ENCODE measurements at regions not wholly inside any gene's neighbourhood (a gene's known extent, or its start where the extent isn't known, plus 50 kb on each side); places are given as distances from the start of the nearest gene placed in this dataset.

- H3K27me3 ChIP-seq (ENCODE audit: control insufficient read depth in 2 of 2, insufficient read depth in 2 of 2, low read length in 2 of 2), result no peaks in the 10 kb centered on the region
- Mint-ChIP-seq H3K36me3 (peaks cover 0 to 4% (median 0%) of the 10 kb centered on the region in 5 donors), H3K9me3 (peaks cover 0 to 5% (median 0%) of the 10 kb centered on the region in 11 donors), H3K4me3 (no peak overlapping the region), H3K27ac (no peak overlapping the region), H3K27me3 (peaks cover 0 to 3% (median 0%) of the 10 kb centered on the region in 5 donors), H3K4me1 (peaks cover 0 to 6% (median 5%) of the 10 kb centered on the region in 7 donors)
- no peak overlapping the region for H3K27ac ChIP-seq (ENCODE audit: low read depth, low read length)
- no peaks in the 10 kb centered on the region for H3K36me3 ChIP-seq (ENCODE audit: control insufficient read depth in 2 of 3, insufficient read depth in 3 of 3, low read length in 3 of 3)
- H3K4me1 ChIP-seq (ENCODE audit: control insufficient read depth in 2 of 2, insufficient read depth in 2 of 2, low read length in 2 of 2), result no peaks in the 10 kb centered on the region
- H3K4me3 ChIP-seq (ENCODE audit: low read length), result no peak overlapping the region
- intact Hi-C loops (cut with micrococcal nuclease), result no loop called here
- ChIA-PET CTCF (no interaction called here), POLR2A (no interaction called here)
- DNase-seq (no peak), ATAC-seq (no peak)
- H3K9me3 ChIP-seq (ENCODE audit: control insufficient read depth in 2 of 3, low read length in 3 of 3), result no peaks in the 10 kb centered on the region
These were observed 168.9 kb downstream of the RAP2B start for GRCh38 chr3:153330901-153331300.

- no peaks in the 10 kb centered on the region for H3K4me1 ChIP-seq (ENCODE audit: control insufficient read depth in 2 of 2, insufficient read depth in 2 of 2, low read length in 2 of 2)
- ChIA-PET POLR2A (no interaction called here), CTCF (no interaction called here)
- no peak overlapping the region for H3K27ac ChIP-seq (ENCODE audit: low read depth, low read length)
- no peak overlapping the region for H3K27ac Mint-ChIP-seq
- no peaks in the 10 kb centered on the region for H3K27me3 ChIP-seq (ENCODE audit: control insufficient read depth in 2 of 2, insufficient read depth in 2 of 2, low read length in 2 of 2)
- no peak for ATAC-seq
- H3K4me1 Mint-ChIP-seq, result peaks cover 0 to 6% (median 5%) of the 10 kb centered on the region in 7 donors
- no peaks in the 10 kb centered on the region for H3K9me3 Mint-ChIP-seq
- no peak overlapping the region for H3K4me3 Mint-ChIP-seq
- no peak overlapping the region for H3K4me3 ChIP-seq (ENCODE audit: low read length)
- intact Hi-C loops (cut with micrococcal nuclease), result no loop called here
- no peaks in the 10 kb centered on the region for H3K36me3 Mint-ChIP-seq
- no peak for DNase-seq
- no peaks in the 10 kb centered on the region for H3K36me3 ChIP-seq (ENCODE audit: control insufficient read depth in 2 of 3, insufficient read depth in 3 of 3, low read length in 3 of 3)
- peaks cover 0 to 3% (median 0%) of the 10 kb centered on the region in 5 donors for H3K27me3 Mint-ChIP-seq
- H3K9me3 ChIP-seq (ENCODE audit: control insufficient read depth in 2 of 3, low read length in 3 of 3), result no peaks in the 10 kb centered on the region
These were observed 169.7 kb downstream of the RAP2B start for GRCh38 chr3:153331676-153332075.

GRCh38 chr3:153334558-153334957 is 172.5 kb downstream of the RAP2B start:
- no peaks in the 10 kb centered on the region for H3K9me3 ChIP-seq (ENCODE audit: control insufficient read depth in 2 of 3, low read length in 3 of 3)
- no peak for DNase-seq
- H3K36me3 ChIP-seq (ENCODE audit: control insufficient read depth in 2 of 3, insufficient read depth in 3 of 3, low read length in 3 of 3), result no peaks in the 10 kb centered on the region
- H3K27ac Mint-ChIP-seq, result no peak overlapping the region
- ChIA-PET POLR2A (no interaction called here), CTCF (no interaction called here)
- no peaks in the 10 kb centered on the region for H3K27me3 ChIP-seq (ENCODE audit: control insufficient read depth in 2 of 2, insufficient read depth in 2 of 2, low read length in 2 of 2)
- no peak overlapping the region for H3K27ac ChIP-seq (ENCODE audit: low read depth, low read length)
- H3K9me3 Mint-ChIP-seq, result no peaks in the 10 kb centered on the region
- no peak overlapping the region for H3K4me3 ChIP-seq (ENCODE audit: low read length)
- no peaks in the 10 kb centered on the region for H3K4me1 ChIP-seq (ENCODE audit: control insufficient read depth in 2 of 2, insufficient read depth in 2 of 2, low read length in 2 of 2)
- H3K36me3 Mint-ChIP-seq, result no peaks in the 10 kb centered on the region
- no peak for ATAC-seq
- H3K4me3 Mint-ChIP-seq, result no peak overlapping the region
- H3K27me3 Mint-ChIP-seq, result peaks cover 0 to 7% (median 0%) of the 10 kb centered on the region in 5 donors
- peaks cover 0 to 11% (median 5%) of the 10 kb centered on the region in 7 donors for H3K4me1 Mint-ChIP-seq
- intact Hi-C loops (cut with micrococcal nuclease), result no loop called here

GRCh38 chr3:153337369-153337768 is 175.3 kb downstream of the RAP2B start:
- H3K4me3 ChIP-seq (ENCODE audit: low read length), result no peak overlapping the region
- DNase-seq, result no peak
- Mint-ChIP-seq H3K36me3 (peaks cover 0 to 10% (median 0%) of the 10 kb centered on the region in 5 donors), H3K27me3 (peaks cover 0 to 5% (median 0%) of the 10 kb centered on the region in 5 donors), H3K4me1 (peaks cover 0 to 11% (median 5%) of the 10 kb centered on the region in 7 donors), H3K9me3 (peaks cover 0 to 14% (median 7%) of the 10 kb centered on the region in 11 donors), H3K27ac (no peak overlapping the region), H3K4me3 (no peak overlapping the region)
- POLR2A ChIA-PET, result no interaction called here
- no peaks in the 10 kb centered on the region for H3K9me3 ChIP-seq (ENCODE audit: control insufficient read depth in 2 of 3, low read length in 3 of 3)
- ATAC-seq, result no peak
- H3K36me3 ChIP-seq (ENCODE audit: control insufficient read depth in 2 of 3, insufficient read depth in 3 of 3, low read length in 3 of 3), result no peaks in the 10 kb centered on the region
- no peaks in the 10 kb centered on the region for H3K27me3 ChIP-seq (ENCODE audit: control insufficient read depth in 2 of 2, insufficient read depth in 2 of 2, low read length in 2 of 2)
- no peaks in the 10 kb centered on the region for H3K4me1 ChIP-seq (ENCODE audit: control insufficient read depth in 2 of 2, insufficient read depth in 2 of 2, low read length in 2 of 2)
- CTCF ChIA-PET, result no interaction called here
- intact Hi-C loops (cut with micrococcal nuclease), result no loop called here
- H3K27ac ChIP-seq (ENCODE audit: low read depth, low read length), result no peak overlapping the region

- peaks cover 0 to 10% (median 0%) of the 10 kb centered on the region in 5 donors for H3K36me3 Mint-ChIP-seq
- H3K27me3 Mint-ChIP-seq, result peaks cover 0 to 5% (median 0%) of the 10 kb centered on the region in 5 donors
- H3K36me3 ChIP-seq (ENCODE audit: control insufficient read depth in 2 of 3, insufficient read depth in 3 of 3, low read length in 3 of 3), result no peaks in the 10 kb centered on the region
- H3K27ac Mint-ChIP-seq, result no peak overlapping the region
- no peak overlapping the region for H3K4me3 ChIP-seq (ENCODE audit: low read length)
- no peaks in the 10 kb centered on the region for H3K27me3 ChIP-seq (ENCODE audit: control insufficient read depth in 2 of 2, insufficient read depth in 2 of 2, low read length in 2 of 2)
- no peak overlapping the region for H3K27ac ChIP-seq (ENCODE audit: low read depth, low read length)
- intact Hi-C loops (cut with micrococcal nuclease), result no loop called here
- peaks cover 0 to 14% (median 7%) of the 10 kb centered on the region in 11 donors for H3K9me3 Mint-ChIP-seq
- H3K4me1 Mint-ChIP-seq, result peaks cover 0 to 7% (median 0%) of the 10 kb centered on the region in 7 donors
- ATAC-seq, result no peak
- no peaks in the 10 kb centered on the region for H3K9me3 ChIP-seq (ENCODE audit: control insufficient read depth in 2 of 3, low read length in 3 of 3)
- POLR2A ChIA-PET, result no interaction called here
- H3K4me1 ChIP-seq (ENCODE audit: control insufficient read depth in 2 of 2, insufficient read depth in 2 of 2, low read length in 2 of 2), result no peaks in the 10 kb centered on the region
- DNase-seq, result no peak
- CTCF ChIA-PET, result no interaction called here
- no peak overlapping the region for H3K4me3 Mint-ChIP-seq
These were observed 176.5 kb downstream of the RAP2B start for GRCh38 chr3:153338487-153338886.

- H3K9me3 Mint-ChIP-seq, result peaks cover 0 to 14% (median 7%) of the 10 kb centered on the region in 11 donors
- intact Hi-C loops (cut with micrococcal nuclease), result no loop called here
- H3K4me3 ChIP-seq (ENCODE audit: low read length), result no peak overlapping the region
- H3K4me1 ChIP-seq (ENCODE audit: control insufficient read depth in 2 of 2, insufficient read depth in 2 of 2, low read length in 2 of 2), result no peaks in the 10 kb centered on the region
- no peaks in the 10 kb centered on the region for H3K9me3 ChIP-seq (ENCODE audit: control insufficient read depth in 2 of 3, low read length in 3 of 3)
- no peak overlapping the region for H3K27ac Mint-ChIP-seq
- peaks cover 0 to 7% (median 0%) of the 10 kb centered on the region in 7 donors for H3K4me1 Mint-ChIP-seq
- peaks cover 0 to 10% (median 0%) of the 10 kb centered on the region in 5 donors for H3K36me3 Mint-ChIP-seq
- no peaks in the 10 kb centered on the region for H3K36me3 ChIP-seq (ENCODE audit: control insufficient read depth in 2 of 3, insufficient read depth in 3 of 3, low read length in 3 of 3)
- no peaks in the 10 kb centered on the region for H3K27me3 ChIP-seq (ENCODE audit: control insufficient read depth in 2 of 2, insufficient read depth in 2 of 2, low read length in 2 of 2)
- H3K27me3 Mint-ChIP-seq, result peaks cover 0 to 5% (median 0%) of the 10 kb centered on the region in 5 donors
- no peak overlapping the region for H3K4me3 Mint-ChIP-seq
- no peak for ATAC-seq
- POLR2A ChIA-PET, result no interaction called here
- CTCF ChIA-PET, result no interaction called here
- no peak for DNase-seq
- H3K27ac ChIP-seq (ENCODE audit: low read depth, low read length), result no peak overlapping the region
These were observed 177.0 kb downstream of the RAP2B start for GRCh38 chr3:153339065-153339464.

GRCh38 chr3:153343988-153344782 is 182.2 kb downstream of the RAP2B start:
- intact Hi-C loops (cut with micrococcal nuclease), result no loop called here
- Mint-ChIP-seq H3K27me3 (no peaks in the 10 kb centered on the region), H3K4me1 (peaks cover 0 to 3% (median 0%) of the 10 kb centered on the region in 7 donors), H3K27ac (no peak overlapping the region), H3K36me3 (peaks cover 0 to 10% (median 0%) of the 10 kb centered on the region in 5 donors), H3K4me3 (no peak overlapping the region), H3K9me3 (peaks cover 4 to 21% (median 10%) of the 10 kb centered on the region in 11 donors)
- Histone ChIP-seq H3K4me1 (ENCODE audit: control insufficient read depth in 2 of 2, insufficient read depth in 2 of 2, low read length in 2 of 2) (no peaks in the 10 kb centered on the region), H3K4me3 (ENCODE audit: low read length) (no peak overlapping the region), H3K36me3 (ENCODE audit: control insufficient read depth in 2 of 3, insufficient read depth in 3 of 3, low read length in 3 of 3) (no peaks in the 10 kb centered on the region), H3K27me3 (ENCODE audit: control insufficient read depth in 2 of 2, insufficient read depth in 2 of 2, low read length in 2 of 2) (no peaks in the 10 kb centered on the region), H3K27ac (ENCODE audit: low read depth, low read length) (no peak overlapping the region), H3K9me3 (ENCODE audit: control insufficient read depth in 2 of 3, low read length in 3 of 3) (no peaks in the 10 kb centered on the region)
- ATAC-seq (no peak), DNase-seq (no peak)
- CTCF ChIA-PET, result no interaction called here
- POLR2A ChIA-PET, result no interaction called here
